Choroid plexus epithelial cell (primary cell): ENCODE measurements at regions not wholly inside any gene's neighbourhood (a gene's known extent, or its start where the extent isn't known, plus 50 kb on each side); places are given as distances from the start of the nearest gene placed in this dataset.

ENCODE experiments used
- DNase-seq: peaks from one replicate; pipeline ENCODE4 v3.0.0-alpha.2; 2010; ENCODE audit warnings: low read depth
- H3K4me3 ChIP-seq: 2 replicates; pipeline ENCODE4 v1.5.1; 2011; ENCODE audit warnings: low read depth, mild to moderate bottlenecking, control low read depth, low read length, moderate library complexity
- CTCF ChIP-seq: conservative IDR thresholded peaks from 2 replicates; pipeline ENCODE4 v1.5.1; 2011; ENCODE audit warnings: low read depth, mild to moderate bottlenecking, control low read depth, inconsistent platforms, low read length, moderate library complexity

GRCh38 chr17:72588561-72588960 is 467.7 kb downstream of the SOX9 start:
- TF ChIP-seq CTCF = no peak

DNA sequence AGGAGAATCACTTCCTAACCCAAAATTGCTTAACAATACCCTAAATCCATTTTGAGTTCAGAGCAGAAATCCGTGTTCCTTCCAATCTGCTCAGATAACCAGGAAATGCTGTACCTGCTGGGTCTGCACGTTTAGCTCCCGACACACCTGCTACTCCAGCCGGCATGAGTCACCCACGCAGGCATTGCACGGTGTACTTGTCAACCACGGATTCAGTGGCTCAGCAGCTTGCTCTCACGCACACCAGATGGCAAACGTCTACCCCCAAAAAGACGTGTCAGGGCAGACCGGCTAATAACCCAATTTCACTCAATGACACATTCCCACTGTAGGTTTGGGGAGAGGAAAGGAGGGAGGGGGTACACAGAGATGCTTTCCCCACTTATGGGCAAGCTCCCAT is 468.1 kb downstream of the SOX9 start:
- DNase-seq = no peak
- H3K4me3 ChIP-seq = no peak overlapping the region
- no peak for TF ChIP-seq CTCF

More at GRCh38 chr17:72588561-72588960, 467.7 kb downstream of the SOX9 start:
- no peak overlapping the region for H3K4me3 ChIP-seq
- no peak for DNase-seq

GRCh38 chr17:72590382-72590781 is 469.6 kb downstream of the SOX9 start:
- peak overlapping the region; percentile 95 for H3K4me3 ChIP-seq
- DNase-seq = peak; percentile 72
- TF ChIP-seq CTCF = no peak

GRCh38 chr17:72590882-72591281 is 470.1 kb downstream of the SOX9 start:
- no peak for TF ChIP-seq CTCF
- peak overlapping the region; percentile 95 for H3K4me3 ChIP-seq
- DNase-seq = no peak

DNA sequence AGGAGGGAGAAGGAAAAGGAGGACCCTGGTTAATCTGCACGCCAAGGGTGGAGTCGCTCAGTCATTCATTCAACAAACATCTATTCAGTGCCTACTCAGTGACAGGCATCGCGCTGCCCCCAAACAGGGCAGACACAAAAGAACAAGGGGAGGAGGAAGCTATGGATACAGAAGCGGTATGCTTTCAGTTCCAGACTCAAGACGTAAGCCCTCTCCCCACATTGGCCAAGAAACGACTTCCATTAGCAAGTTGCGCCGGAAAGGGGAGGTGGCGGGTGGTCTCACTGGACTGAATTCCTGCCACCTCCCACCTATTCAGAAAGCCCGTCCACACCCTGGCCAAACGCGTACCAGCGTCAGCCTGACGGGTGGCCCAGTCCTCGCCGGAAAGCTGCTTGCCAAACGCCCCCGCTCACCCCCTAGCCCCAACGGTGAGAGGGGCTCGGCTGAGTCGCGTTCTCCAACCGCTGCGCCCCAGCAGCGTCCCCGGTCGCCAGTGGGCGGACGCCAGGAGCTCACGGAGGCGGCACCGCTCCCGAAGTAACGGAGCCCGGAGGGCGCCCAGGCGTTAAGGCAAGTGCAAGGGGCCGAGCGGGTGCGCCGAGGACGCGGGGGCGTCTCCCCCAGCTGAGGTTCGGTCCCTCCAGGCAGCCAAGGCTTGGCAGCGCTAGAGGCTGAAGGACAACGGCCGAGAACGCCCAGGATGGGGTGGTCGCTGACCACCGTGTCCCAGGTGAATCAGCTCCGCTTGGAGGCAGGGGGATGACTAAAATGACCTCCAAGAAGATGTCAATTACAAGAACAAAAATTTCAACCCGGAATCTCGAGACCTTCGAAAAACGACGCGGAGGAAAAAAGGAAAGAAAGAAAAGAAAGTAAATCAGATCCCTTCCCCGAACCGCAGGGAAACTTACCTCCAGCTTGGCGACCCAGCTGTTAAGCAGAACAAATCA is 470.7 kb downstream of the SOX9 start:
- TF ChIP-seq CTCF = no peak
- DNase-seq = peak; percentile 46
- H3K4me3 ChIP-seq = peak overlapping the region; percentile 95

- H3K4me3 ChIP-seq = peak overlapping the region; percentile 95
- no peak for TF ChIP-seq CTCF
- DNase-seq = peak; percentile 91
These were observed 471.6 kb downstream of the SOX9 start for GRCh38 chr17:72592242-72592966.
